GM12878 (cell line): ENCODE measurements at regions not wholly inside any gene's neighbourhood (a gene's known extent, or its start where the extent isn't known, plus 50 kb on each side); places are given as distances from the start of the nearest gene placed in this dataset.

Experiments
- ATAC-seq: fragments of 200-7000 bp; cut with Tn5 transposase; 3 replicates; pipeline ENCODE4 v1.9.1; 2020; ENCODE audit warnings: mild to moderate bottlenecking, moderate library complexity
- BruUV-seq: library from RNA; stranded (reverse); fragments of 400-500 nt; replicated peaks from 2 replicates; lab custom pipeline; 2021; lab: Mats Ljungman, UMichigan
- CTCF ChIA-PET: fragments of 300-600 bp; sonication (Branson Sonifier 250); formaldehyde crosslinking; extraction: SDS; loops from one replicate; lab custom pipeline; 2021; ENCODE audit warnings: inconsistent platforms; lab: Yijun Ruan, JAX
- POLR2A ChIA-PET: fragments of 350-600 bp; formaldehyde crosslinking; extraction: SDS; loops from one replicate; lab custom pipeline; 2021; ENCODE audit warnings: inconsistent platforms; lab: Charles Lee
- RAD21 ChIA-PET: fragments of 300-600 bp; sonication (Branson Sonifier 250); formaldehyde crosslinking; loops from one replicate; lab custom pipeline; 2023; ENCODE audit warnings: antibody characterized with exemption; ENCODE audit not compliant: unreplicated experiment; lab: Charles Lee
- SMC1A ChIA-PET: fragments of 300-600 bp; sonication (Branson Sonifier 250); formaldehyde crosslinking; loops from one replicate; lab custom pipeline; 2023; ENCODE audit not compliant: unreplicated experiment, uncharacterized antibody; lab: Charles Lee
- DNase-seq: peaks from one replicate; pipeline ENCODE4 v3.0.0-alpha.2; 2011; ENCODE audit warnings: low read depth, low spot score
- FAIRE-seq: peaks from 3 replicates; lab custom pipeline; 2011; peaks lifted over from hg19 to GRCh38; lab: Jason Lieb, UNC
- H2AFZ ChIP-seq: 2 replicates; pipeline ENCODE4 v1.6.0; 2011; ENCODE audit warnings: low read depth, low read length, control low read depth; ENCODE audit not compliant: control insufficient read depth
- H3K27ac ChIP-seq: 2 replicates; pipeline ENCODE4 v1.5.1; 2011; ENCODE audit warnings: control low read depth; ENCODE audit not compliant: control insufficient read depth, insufficient read depth
- H3K27me3 ChIP-seq, 2 experiments: replicated peaks in 1 of 2; 2 replicates each; pipeline versions ENCODE4 v1.6.0 to v1.6.1; 2011; ENCODE audit warnings: low read length in 1 of 2; ENCODE audit not compliant: control insufficient read depth in 2 of 2, insufficient read depth in 2 of 2
- H3K36me3 ChIP-seq, 2 experiments: 2 replicates each; pipeline ENCODE4 v1.5.1; 2011; ENCODE audit warnings: low read length in 1 of 2; ENCODE audit not compliant: control insufficient read depth in 2 of 2, insufficient read depth in 2 of 2
- H3K4me1 ChIP-seq: 2 replicates; pipeline ENCODE4 v1.6.1; 2011; ENCODE audit warnings: mild to moderate bottlenecking, low read length, moderate library complexity, mixed read lengths; ENCODE audit not compliant: control insufficient read depth, insufficient read depth
- H3K4me2 ChIP-seq: 2 replicates; pipeline ENCODE4 v1.6.0; 2011; ENCODE audit warnings: control low read depth; ENCODE audit not compliant: control insufficient read depth, insufficient read depth
- H3K4me3 ChIP-seq: fragments of 200-600 bp; sonication (generic); 2 replicates; pipeline ENCODE4 v1.5.1; 2016
- H3K79me2 ChIP-seq: 2 replicates; pipeline ENCODE4 v1.6.0; 2011; ENCODE audit warnings: low read length; ENCODE audit not compliant: control insufficient read depth, insufficient read depth
- H3K9ac ChIP-seq: 2 replicates; pipeline ENCODE4 v1.8.0; 2011; ENCODE audit warnings: low read length, control low read depth, mixed read lengths; ENCODE audit not compliant: control insufficient read depth, insufficient read depth
- H3K9me3 ChIP-seq: replicated peaks from 3 replicates; pipeline ENCODE4 v1.5.1; 2011; ENCODE audit warnings: mild to moderate bottlenecking, low read length; ENCODE audit not compliant: control insufficient read depth, insufficient read depth
- H4K20me1 ChIP-seq: 2 replicates; pipeline ENCODE4 v1.6.0; 2011; ENCODE audit not compliant: control insufficient read depth, insufficient read depth
- BCL11A ChIP-seq: IDR thresholded peaks from 2 replicates; pipeline ENCODE4 v1.6.1; 2011; ENCODE audit warnings: low read depth, low read length
- CBFB ChIP-seq: IDR thresholded peaks from 2 replicates; pipeline ENCODE4 v1.6.1; 2016; ENCODE audit warnings: antibody characterized with exemption, low read depth
- CHD4 ChIP-seq: fragments of 200-600 bp; sonication (generic); IDR thresholded peaks from 2 replicates; pipeline ENCODE4 v1.6.1; 2016; ENCODE audit warnings: mild to moderate bottlenecking
- CREB1 ChIP-seq: IDR thresholded peaks from 2 replicates; pipeline ENCODE4 v1.6.1; 2012; ENCODE audit warnings: low read depth, mild to moderate bottlenecking, inconsistent platforms
- EZH2 ChIP-seq: IDR thresholded peaks from 2 replicates; pipeline ENCODE4 v1.6.1; 2012; ENCODE audit warnings: low read depth, mild to moderate bottlenecking, control low read depth, inconsistent platforms, low read length, borderline replicate concordance; ENCODE audit not compliant: control insufficient read depth
- FOS ChIP-seq: IDR thresholded peaks from 3 replicates; pipeline ENCODE4 v1.6.1; 2011; ENCODE audit warnings: borderline replicate concordance; ENCODE audit not compliant: insufficient read length; ENCODE audit errors: extremely low read depth
- HCFC1 ChIP-seq: fragments of 150-350 bp; IDR thresholded peaks from 2 replicates; pipeline ENCODE4 v1.6.1; 2014; ENCODE audit warnings: low read length
- JUNB ChIP-seq: IDR thresholded peaks from 2 replicates; pipeline ENCODE4 v1.6.1; 2016; ENCODE audit warnings: antibody characterized with exemption, mild to moderate bottlenecking
- NBN ChIP-seq: fragments of 450-650 bp; IDR thresholded peaks from 2 replicates; pipeline ENCODE4 v1.6.1; 2016
- PML ChIP-seq: IDR thresholded peaks from 2 replicates; pipeline ENCODE4 v1.6.1; 2012; ENCODE audit warnings: low read length, inconsistent platforms
- SIN3A ChIP-seq: IDR thresholded peaks from 2 replicates; pipeline ENCODE4 v1.6.1; 2012; ENCODE audit warnings: low read depth, low read length, improper control_type of control experiment
- SP1 ChIP-seq: IDR thresholded peaks from one replicate; pipeline ENCODE4 v1.6.1; 2011; ENCODE audit warnings: low read depth, low read length
- SUPT20H ChIP-seq: IDR thresholded peaks from 2 replicates; pipeline ENCODE4 v1.6.1; 2011; ENCODE audit warnings: low read depth, mild to moderate bottlenecking, low read length, moderate library complexity, borderline replicate concordance; ENCODE audit not compliant: control insufficient read depth
- TCF7 ChIP-seq: IDR thresholded peaks from 2 replicates; pipeline ENCODE4 v1.6.1; 2014; ENCODE audit warnings: antibody characterized with exemption, borderline replicate concordance
- YBX1 ChIP-seq: fragments of 450-650 bp; IDR thresholded peaks from 2 replicates; pipeline ENCODE4 v1.6.1; 2016; ENCODE audit warnings: antibody characterized with exemption
- ZNF24 ChIP-seq: fragments of 450-650 bp; IDR thresholded peaks from 2 replicates; pipeline ENCODE4 v1.6.1; 2017; ENCODE audit warnings: antibody characterized with exemption, mild to moderate bottlenecking
- WGBS: methylation state at CpG from one replicate; pipeline ENCODE4 v1.1.6; 2016; ENCODE audit warnings: low lambda C conversion rate; ENCODE audit not compliant: insufficient replicate concordance, insufficient coverage; ENCODE audit errors: missing lambda C conversion rate; 5-methylcytosine and 5-hydroxymethylcytosine counted together
- in situ Hi-C: fragments of 300-500 bp; cut with MboI; formaldehyde crosslinking; loops from 9 replicates; pipeline ENCODE4 v1.14.3; 2018; ENCODE audit warnings: mixed read lengths
- intact Hi-C: fragments of 100-400 bp; cut with micrococcal nuclease; formaldehyde crosslinking; loops from one replicate; pipeline ENCODE4 v1.14.2; 2022; ENCODE audit not compliant: unreplicated experiment
- TF ChIP-seq, protein P1 (sequence below): fragments of 450-650 bp; IDR thresholded peaks from 2 replicates; pipeline ENCODE4 v1.6.1; 2016; ENCODE audit warnings: mild to moderate bottlenecking
- TF ChIP-seq, protein P2 (sequence below): fragments of 150-350 bp; IDR thresholded peaks from 2 replicates; pipeline ENCODE4 v1.6.1; 2014; ENCODE audit warnings: mild to moderate bottlenecking, low read depth, low read length

DNA sequence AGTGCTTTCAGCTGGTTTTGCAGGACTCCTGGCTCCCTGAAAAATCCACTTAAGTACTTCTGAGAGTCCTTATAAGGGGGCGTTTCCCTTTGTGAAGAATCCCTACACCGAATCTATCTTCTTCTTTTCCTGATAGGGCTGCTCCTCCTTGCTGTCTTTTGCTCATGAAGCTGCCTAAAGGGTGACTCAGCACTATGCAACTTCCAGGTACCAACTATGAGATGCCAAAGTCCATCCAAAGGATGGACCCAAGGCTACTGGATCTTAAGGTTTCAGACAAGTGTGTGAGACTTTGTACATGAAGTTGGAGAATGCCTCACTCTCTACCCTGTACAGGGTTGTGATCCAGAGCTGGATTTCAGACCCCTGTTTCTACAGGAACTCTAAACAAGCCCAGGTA lies 485.0 kb upstream of the FAT1 start (continued):
- no peak for TF ChIP-seq YBX1
- TF ChIP-seq, protein P1, sequence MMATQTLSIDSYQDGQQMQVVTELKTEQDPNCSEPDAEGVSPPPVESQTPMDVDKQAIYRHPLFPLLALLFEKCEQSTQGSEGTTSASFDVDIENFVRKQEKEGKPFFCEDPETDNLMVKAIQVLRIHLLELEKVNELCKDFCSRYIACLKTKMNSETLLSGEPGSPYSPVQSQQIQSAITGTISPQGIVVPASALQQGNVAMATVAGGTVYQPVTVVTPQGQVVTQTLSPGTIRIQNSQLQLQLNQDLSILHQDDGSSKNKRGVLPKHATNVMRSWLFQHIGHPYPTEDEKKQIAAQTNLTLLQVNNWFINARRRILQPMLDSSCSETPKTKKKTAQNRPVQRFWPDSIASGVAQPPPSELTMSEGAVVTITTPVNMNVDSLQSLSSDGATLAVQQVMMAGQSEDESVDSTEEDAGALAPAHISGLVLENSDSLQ, result no peak
- TF ChIP-seq FOS, result no peak
- no peak for TF ChIP-seq CREB1
- TF ChIP-seq SIN3A, result no peak
- TF ChIP-seq TCF7, result no peak
- TF ChIP-seq ZNF24, result no peak
- TF ChIP-seq SP1, result no peak
- TF ChIP-seq HCFC1, result no peak

DNA sequence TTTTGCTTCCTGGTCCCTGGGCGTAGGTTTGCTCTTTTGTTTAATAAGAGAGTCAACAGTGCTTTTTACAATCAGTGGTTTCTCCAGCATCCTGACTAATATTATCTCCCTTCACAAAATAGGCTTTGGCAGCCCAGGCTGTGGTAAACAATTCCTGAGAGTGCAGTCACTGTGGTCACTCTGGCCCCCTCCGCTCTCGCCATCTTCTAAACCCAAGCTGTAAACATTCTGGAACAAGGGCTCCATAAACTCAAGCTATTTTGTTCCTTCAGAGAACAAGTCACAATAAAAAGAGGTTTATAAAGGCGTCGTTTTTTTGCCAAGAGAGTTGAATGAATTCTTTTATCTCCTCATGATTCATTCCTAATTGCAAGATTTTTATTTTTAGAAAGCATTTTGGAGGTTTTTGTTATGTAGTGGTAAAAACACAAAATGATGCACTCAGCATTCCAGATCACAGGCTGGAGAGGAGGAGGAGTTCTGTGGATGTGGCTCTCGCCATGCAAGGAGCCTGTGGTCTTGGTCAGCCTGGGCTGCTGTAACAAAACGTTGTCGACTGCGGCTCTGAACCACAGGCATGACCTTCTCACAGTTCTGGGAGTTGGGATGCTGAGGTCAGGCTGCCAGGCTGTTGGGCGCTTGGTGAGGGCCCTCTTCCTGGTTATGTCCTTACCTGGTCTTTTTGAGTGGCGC lies 486.4 kb upstream of the FAT1 start:
- DNase-seq, result no peak
- no peaks in the 10 kb centered on the region for H3K4me1 ChIP-seq
- BruUV-seq, result no TSS peak
- H2AFZ ChIP-seq, result no peak overlapping the region
- in situ Hi-C loops, result no loop called here
- no peaks in the 10 kb centered on the region for H3K36me3 ChIP-seq
- no peak for ATAC-seq
- H3K27ac ChIP-seq, result no peak overlapping the region
- H3K27me3 ChIP-seq, result no peaks in the 10 kb centered on the region
- H4K20me1 ChIP-seq, result no peaks in the 10 kb centered on the region
- ChIA-PET POLR2A (no interaction called here), CTCF (interaction anchor here (0.9 kb wide), 1 partner anchor 24 kb away, joined by 3 read pairs; no protein-coding TSS in a partner anchor), RAD21 (no interaction called here), SMC1A (no interaction called here)
- no peaks in the 10 kb centered on the region for H3K79me2 ChIP-seq
- 39% methylated on average over 11 of the region's 11 CpGs for WGBS
- intact Hi-C loops, result no loop called here
- no peak overlapping the region for H3K4me3 ChIP-seq
- no peak overlapping the region for H3K9ac ChIP-seq
- no peaks in the 10 kb centered on the region for H3K9me3 ChIP-seq
- TF ChIP-seq SUPT20H (no peak), PML (no peak), BCL11A (no peak), NBN (no peak), JUNB (no peak), EZH2 (no peak), CBFB (no peak), CHD4 (no peak)
- TF ChIP-seq, protein P2, sequence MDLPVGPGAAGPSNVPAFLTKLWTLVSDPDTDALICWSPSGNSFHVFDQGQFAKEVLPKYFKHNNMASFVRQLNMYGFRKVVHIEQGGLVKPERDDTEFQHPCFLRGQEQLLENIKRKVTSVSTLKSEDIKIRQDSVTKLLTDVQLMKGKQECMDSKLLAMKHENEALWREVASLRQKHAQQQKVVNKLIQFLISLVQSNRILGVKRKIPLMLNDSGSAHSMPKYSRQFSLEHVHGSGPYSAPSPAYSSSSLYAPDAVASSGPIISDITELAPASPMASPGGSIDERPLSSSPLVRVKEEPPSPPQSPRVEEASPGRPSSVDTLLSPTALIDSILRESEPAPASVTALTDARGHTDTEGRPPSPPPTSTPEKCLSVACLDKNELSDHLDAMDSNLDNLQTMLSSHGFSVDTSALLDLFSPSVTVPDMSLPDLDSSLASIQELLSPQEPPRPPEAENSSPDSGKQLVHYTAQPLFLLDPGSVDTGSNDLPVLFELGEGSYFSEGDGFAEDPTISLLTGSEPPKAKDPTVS, result no peak
- H3K4me2 ChIP-seq, result no peak overlapping the region
- FAIRE-seq, result no peak
